ENCODE measurements at regions not wholly inside any gene's neighbourhood (a gene's known extent, or its start where the extent isn't known, plus 50 kb on each side); places are given as distances from the start of the nearest gene placed in this dataset.

- Histone ChIP-seq H3T11ph (ENCODE audit: low read length) (no peak overlapping the region), H4K5ac (ENCODE audit: insufficient read length, low read depth, low read length) (no peak overlapping the region), H3K18ac (ENCODE audit: insufficient read length, low read depth, low read length) (no peak overlapping the region), H2AK5ac (ENCODE audit: insufficient read length, low read length) (no peak overlapping the region), H3K4me2 (ENCODE audit: insufficient read depth, insufficient read length, low read length) (no peak overlapping the region), H2BK15ac (ENCODE audit: low read depth, low read length) (no peak overlapping the region), H3K27ac (ENCODE audit: insufficient read length, low read depth, low read length) (no peak overlapping the region), H3K4me1 (ENCODE audit: insufficient read depth, low read length) (peaks cover 6% of the 10 kb centered on the region; the same call in 1 of the 2 replicates), H3K56ac (ENCODE audit: insufficient read length, low read depth, low read length) (no peak overlapping the region), H3K9me3 (ENCODE audit: control insufficient read depth, low read depth, low read length) (no peaks in the 10 kb centered on the region), H3K27me3 (ENCODE audit: insufficient read depth, low read length) (no peaks in the 10 kb centered on the region; the same call in 1 of the 2 replicates), H3K79me1 (ENCODE audit: insufficient read depth, low read depth, low read length, poor library complexity, severe bottlenecking) (no peaks in the 10 kb centered on the region), H2BK20ac (ENCODE audit: low read depth, low read length, poor library complexity, severe bottlenecking) (no peak overlapping the region), H3K23me2 (ENCODE audit: insufficient read length, low read depth, low read length, poor library complexity, severe bottlenecking) (no peaks in the 10 kb centered on the region), H3K23ac (ENCODE audit: insufficient read length, low read depth, low read length) (no peak overlapping the region), H2BK5ac (ENCODE audit: insufficient read length, low read length) (no peak overlapping the region), H2AFZ (ENCODE audit: low read length) (no peak overlapping the region), H3K9ac (ENCODE audit: extremely low read depth, insufficient read length, low read length) (no peak overlapping the region), H4K20me1 (ENCODE audit: control insufficient read depth, insufficient read depth, insufficient read length) (no peaks in the 10 kb centered on the region), H2BK12ac (ENCODE audit: insufficient read length, low read depth, low read length) (no peak overlapping the region), H2BK120ac (ENCODE audit: low read depth, low read length, poor library complexity, severe bottlenecking) (no peak overlapping the region), H3K4ac (ENCODE audit: low read depth, low read length) (no peak overlapping the region), H4K8ac (replicated peaks; ENCODE audit: insufficient read length, low read depth, low read length) (no peak overlapping the region), H3K79me2 (ENCODE audit: insufficient read depth, low read length) (no peaks in the 10 kb centered on the region), H3K14ac (ENCODE audit: insufficient read depth, low read length) (no peak overlapping the region), H4K91ac (ENCODE audit: insufficient read length, low read depth, low read length) (no peak overlapping the region)
- Mint-ChIP-seq H3K4me3 (no peak overlapping the region), H3K36me3 (ENCODE audit: insufficient read depth in 1 of 3, low read depth in 3 of 3) (peaks cover 3 to 13% (median 4%) of the 10 kb centered on the region in 3 experiments), H3K27me3 (ENCODE audit: low read depth) (peaks cover 16% of the 10 kb centered on the region), H3K9me3 (peaks cover 11 to 17% of the 10 kb centered on the region in 2 experiments), H3K4me1 (peaks cover 18 to 20% of the 10 kb centered on the region in 2 experiments), H3K27ac (no peak overlapping the region)
- no peak for DNase-seq
- no CpG with 5 or more reads among the region's 1 CpG for WGBS (ENCODE audit: extremely low coverage, insufficient read length, low lambda C conversion rate)
- TF ChIP-seq CTCF (conservative IDR thresholded peaks at IDR 0.05), result no peak
Measured at GRCh38 chr10:69723653-69724052, 78.1 kb upstream of the COL13A1 start.

Data from H9 (cell line).